Common myeloid progenitor, CD34-positive (primary cell): ENCODE measurements at regions not wholly inside any gene's neighbourhood (a gene's known extent, or its start where the extent isn't known, plus 50 kb on each side); places are given as distances from the start of the nearest gene placed in this dataset.
A peak's percentile ranks its signal among the peaks of the same experiment; 100 is the strongest.
"Not testable (repeated sequence)": the region's sequence is repeated elsewhere in the genome, so short reads cannot be mapped to it uniquely, and the experiment has no call there.

ENCODE experiments used
- CTCF ChIA-PET: fragments of 350-600 bp; sonication (Branson Sonifier 250); formaldehyde crosslinking; loops from one replicate; lab custom pipeline; 2021; ENCODE audit warnings: antibody characterized with exemption; lab: Charles Lee
- POLR2A ChIA-PET: fragments of 350-600 bp; sonication (Branson Sonifier 250); formaldehyde crosslinking; loops from one replicate; lab custom pipeline; 2021; ENCODE audit warnings: antibody characterized with exemption; lab: Charles Lee
- DNase-seq, 3 donors: peaks; one replicate each; pipeline versions ENCODE4 v3.0.0 to v3.0.0-alpha.2; 2013
- H3K27ac ChIP-seq, 2 experiments: 1 replicate in 1 of 2; 2 replicates in 1 of 2; pipeline ENCODE4 v1.7.0; 2013; ENCODE audit warnings: inconsistent platforms in 2 of 2, low read length in 2 of 2, mild to moderate bottlenecking in 2 of 2, low read depth in 1 of 2, moderate library complexity in 1 of 2; ENCODE audit not compliant: severe bottlenecking in 2 of 2, insufficient read depth in 1 of 2, poor library complexity in 1 of 2
- H3K27me3 ChIP-seq, 5 experiments: replicated peaks in 2 of 5; 1 replicate in 3 of 5; 2 replicates in 2 of 5; pipeline versions ENCODE4 v1.6.1 to v1.7.0; 2013; ENCODE audit warnings: low read length in 4 of 5, mild to moderate bottlenecking in 2 of 5, moderate library complexity in 2 of 5, inconsistent platforms in 1 of 5; ENCODE audit not compliant: insufficient read depth in 5 of 5, control insufficient read depth in 4 of 5
- H3K36me3 ChIP-seq, 4 experiments: 1 replicate in 2 of 4; 2 replicates in 2 of 4; pipeline versions ENCODE4 v1.6.1 to v1.7.0; 2013; ENCODE audit warnings: low read length in 3 of 4, control low read depth in 1 of 4, mild to moderate bottlenecking in 1 of 4; ENCODE audit not compliant: control insufficient read depth in 4 of 4, insufficient read depth in 4 of 4
- H3K4me1 ChIP-seq, 4 experiments: 1 replicate in 3 of 4; 2 replicates in 1 of 4; pipeline versions ENCODE4 v1.6.1 to v1.7.1; 2013; ENCODE audit warnings: low read length in 3 of 4, mild to moderate bottlenecking in 3 of 4, control low read depth in 1 of 4, inconsistent platforms in 1 of 4, moderate library complexity in 1 of 4; ENCODE audit not compliant: control insufficient read depth in 4 of 4, insufficient read depth in 4 of 4; ENCODE audit errors: control extremely low read depth in 1 of 4
- H3K4me3 ChIP-seq, 7 experiments: 1 replicate in 4 of 7; 2 replicates in 3 of 7; pipeline versions ENCODE4 v1.5.1 to v1.7.0; 2013; ENCODE audit warnings: mild to moderate bottlenecking in 7 of 7, low read length in 6 of 7, moderate library complexity in 6 of 7, inconsistent platforms in 2 of 7, low read depth in 2 of 7, control low read depth in 1 of 7; ENCODE audit not compliant: insufficient read depth in 4 of 7, control insufficient read depth in 1 of 7; ENCODE audit errors: extremely low read depth in 1 of 7
- H3K9me3 ChIP-seq, 5 experiments: 1 replicate in 4 of 5; 2 replicates in 1 of 5; pipeline versions ENCODE4 v1.6.1 to v1.7.1; 2013; ENCODE audit warnings: low read length in 4 of 5, mild to moderate bottlenecking in 2 of 5, inconsistent platforms in 1 of 5, low read depth in 1 of 5, moderate library complexity in 1 of 5; ENCODE audit not compliant: control insufficient read depth in 4 of 5, insufficient read depth in 2 of 5; ENCODE audit errors: control extremely low read depth in 1 of 5
- WGBS: methylation state at CpG from one replicate; pipeline ENCODE4 v1.1.5; 2013; ENCODE audit not compliant: insufficient coverage; 5-methylcytosine and 5-hydroxymethylcytosine counted together

DNA sequence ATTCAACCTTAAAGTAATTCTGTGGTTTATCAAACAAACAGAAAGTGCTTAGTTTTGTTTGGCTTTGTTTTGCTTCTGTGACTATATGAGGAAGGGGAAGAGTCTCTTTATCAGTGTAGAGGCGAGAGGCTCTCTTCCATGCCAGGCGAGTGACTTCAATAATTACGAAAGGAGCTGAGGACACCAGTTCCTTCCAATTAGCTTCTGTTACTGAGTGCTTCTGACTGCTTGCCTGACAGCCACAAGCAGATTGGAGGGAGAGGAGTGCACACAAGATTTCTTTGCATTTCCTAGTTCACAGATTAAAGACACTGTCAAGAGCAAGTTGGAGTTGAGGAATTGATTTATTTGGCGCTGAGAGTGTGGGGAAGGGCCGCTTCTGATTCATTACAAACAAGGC is 1484.5 kb upstream of the TENM4 start:
- Histone ChIP-seq H3K4me3 (no peak overlapping the region), H3K4me1 (no peaks in the 10 kb centered on the region), H3K27me3 (no peaks in the 10 kb centered on the region), H3K36me3 (no peaks in the 10 kb centered on the region), H3K9me3 (no peaks in the 10 kb centered on the region), H3K27ac (no peak overlapping the region)
- ChIA-PET POLR2A (no interaction called here), CTCF (no interaction called here)
- no peak for DNase-seq
- 88% methylated on average over 1 of the region's 5 CpGs for WGBS

DNA sequence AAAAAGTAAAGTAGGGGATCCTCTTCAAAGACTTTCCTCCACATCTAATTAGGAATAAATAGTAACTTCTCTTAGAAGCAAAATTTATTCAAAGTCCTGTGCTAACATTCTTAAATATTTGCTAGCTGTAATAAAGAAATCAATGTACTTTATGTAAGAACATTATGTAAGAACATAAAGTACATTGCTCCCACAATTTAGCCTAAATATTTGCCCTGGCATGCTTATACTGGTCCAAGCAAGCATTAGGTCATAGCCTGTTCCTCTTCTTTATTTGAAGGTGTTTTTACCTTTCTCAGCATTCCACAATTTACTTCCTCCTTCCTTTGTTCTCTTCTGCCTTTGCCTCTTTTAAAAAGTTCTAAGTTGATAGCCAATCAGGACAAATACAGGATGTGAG is 1480.5 kb upstream of the TENM4 start:
- DNase-seq, H3K9me3 ChIP-seq, H3K4me3 ChIP-seq, H3K36me3 ChIP-seq, CTCF ChIA-PET, H3K4me1 ChIP-seq, H3K27me3 ChIP-seq, H3K27ac ChIP-seq: not testable (repeated sequence)
- POLR2A ChIA-PET, result interaction anchor here (0.5 kb wide), 1 partner anchor 35 kb away, joined by 3 read pairs; no protein-coding TSS in a partner anchor

- no peaks in the 10 kb centered on the region for H3K36me3 ChIP-seq
- peaks cover 0 to 4% (median under 1%) of the 10 kb centered on the region in 4 experiments for H3K4me1 ChIP-seq
- POLR2A ChIA-PET, result no interaction called here
- DNase-seq, result no peak
- CTCF ChIA-PET, result no interaction called here
- no peak overlapping the region for H3K27ac ChIP-seq
- no CpG with 5 or more reads among the region's 1 CpG for WGBS
- H3K9me3 ChIP-seq, result no peaks in the 10 kb centered on the region
- no peak overlapping the region for H3K4me3 ChIP-seq
- H3K27me3 ChIP-seq, result no peaks in the 10 kb centered on the region
These were observed 1475.5 kb upstream of the TENM4 start for GRCh38 chr11:80916173-80916798.

DNA sequence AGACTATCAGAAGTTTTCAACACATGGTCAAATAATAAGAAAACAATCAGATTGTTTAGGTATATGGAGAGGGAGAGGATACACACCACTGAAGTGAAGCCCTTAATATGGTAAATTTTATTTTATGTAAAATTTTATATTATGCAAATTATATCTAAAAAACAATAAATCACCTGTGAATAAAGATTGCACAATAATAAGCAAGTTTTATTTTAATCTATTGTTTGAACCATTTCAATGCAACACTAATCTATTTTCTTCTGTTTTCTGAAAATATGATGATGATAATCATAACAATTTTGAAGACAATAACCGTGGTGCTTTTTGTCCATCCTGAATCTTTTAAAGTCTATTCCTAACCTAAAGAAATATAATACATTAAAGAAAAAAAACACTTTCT is 1473.5 kb upstream of the TENM4 start:
- Histone ChIP-seq H3K36me3 (no peaks in the 10 kb centered on the region), H3K4me3 (no peak overlapping the region), H3K27me3 (no peaks in the 10 kb centered on the region), H3K4me1 (peaks cover 0 to 4% (median under 1%) of the 10 kb centered on the region in 4 experiments), H3K27ac (no peak overlapping the region), H3K9me3 (no peaks in the 10 kb centered on the region)
- CTCF ChIA-PET, result no interaction called here
- no CpG with 5 or more reads among the region's 1 CpG for WGBS
- POLR2A ChIA-PET, result no interaction called here
- DNase-seq, result no peak

- no peak overlapping the region for H3K27ac ChIP-seq
- DNase-seq, result peak in 2 of 3 donors; percentile 50 to 83
- CTCF ChIA-PET, result no interaction called here
These were observed 1470.8 kb upstream of the TENM4 start for GRCh38 chr11:80911666-80912065.

GRCh38 chr11:80900265-80900664 is 1459.4 kb upstream of the TENM4 start:
- peaks cover 0 to 17% (median 9%) of the 10 kb centered on the region in 4 experiments for H3K4me1 ChIP-seq
- H3K9me3 ChIP-seq, result no peaks in the 10 kb centered on the region
- ChIA-PET POLR2A (no interaction called here), CTCF (no interaction called here)
- H3K4me3 ChIP-seq, result no peak overlapping the region
- no peaks in the 10 kb centered on the region for H3K27me3 ChIP-seq
- no peaks in the 10 kb centered on the region for H3K36me3 ChIP-seq
- DNase-seq, result peak in 2 of 3 donors; percentile 28 to 66
- 50% methylated on average over 2 of the region's 2 CpGs for WGBS
- peak overlapping the region in 1 of 2 experiments; percentile 4 for H3K27ac ChIP-seq

More at GRCh38 chr11:80911666-80912065, 1470.8 kb upstream of the TENM4 start:
- POLR2A ChIA-PET, result no interaction called here
- WGBS, result no CpG with 5 or more reads among the region's 1 CpG
- Histone ChIP-seq H3K9me3 (no peaks in the 10 kb centered on the region), H3K4me1 (peaks cover 0 to 4% (median under 1%) of the 10 kb centered on the region in 4 experiments), H3K4me3 (no peak overlapping the region), H3K36me3 (no peaks in the 10 kb centered on the region), H3K27me3 (no peaks in the 10 kb centered on the region)

- H3K9me3 ChIP-seq, result no peaks in the 10 kb centered on the region
These were observed 1458.6 kb upstream of the TENM4 start for GRCh38 chr11:80899381-80899780.

More at GRCh38 chr11:80899381-80899780, 1458.6 kb upstream of the TENM4 start:
- Histone ChIP-seq H3K4me3 (no peak overlapping the region), H3K36me3 (no peaks in the 10 kb centered on the region), H3K4me1 (peaks cover 0 to 17% (median 9%) of the 10 kb centered on the region in 4 experiments), H3K27ac (no peak overlapping the region), H3K27me3 (no peaks in the 10 kb centered on the region)
- WGBS, result no CpG with 5 or more reads among the region's 1 CpG
- ChIA-PET POLR2A (no interaction called here), CTCF (no interaction called here)
- DNase-seq, result peak; percentile 20 to 94 (median 82)
